ENCODE measurements at regions not wholly inside any gene's neighbourhood (a gene's known extent, or its start where the extent isn't known, plus 50 kb on each side); places are given as distances from the start of the nearest gene placed in this dataset.

GRCh38 chr16:60564588-60564987 lies 1471.7 kb downstream of the CDH8 start:
- Mint-ChIP-seq H3K9me3 (peaks cover 4% of the 10 kb centered on the region), H3K36me3 (ENCODE audit: low read depth) (no peaks in the 10 kb centered on the region)

GRCh38 chr16:60563166-60563565 lies 1473.1 kb downstream of the CDH8 start:
- POLR2A ChIA-PET = no interaction called here
- DNase-seq = no peak
- no peaks in the 10 kb centered on the region for H3K36me3 Mint-ChIP-seq (ENCODE audit: low read depth)
- TF ChIP-seq CTCF (IDR thresholded peaks at IDR 0.05) = no peak
- no peaks in the 10 kb centered on the region for H3K4me1 Mint-ChIP-seq
- intact Hi-C loops (cut with micrococcal nuclease) = no loop called here
- no peaks in the 10 kb centered on the region for H3K27me3 Mint-ChIP-seq
- no peak for ATAC-seq (ENCODE audit: low read depth)
- CTCF ChIA-PET = no interaction called here
- H3K9me3 Mint-ChIP-seq = peaks cover 4% of the 10 kb centered on the region
- no peak overlapping the region for H3K27ac Mint-ChIP-seq
- no peak overlapping the region for H3K4me3 Mint-ChIP-seq

More at GRCh38 chr16:60564588-60564987, 1471.7 kb downstream of the CDH8 start:
- DNase-seq (no peak), ATAC-seq (ENCODE audit: low read depth) (no peak)
- H3K27ac Mint-ChIP-seq = no peak overlapping the region
- intact Hi-C loops (cut with micrococcal nuclease) = no loop called here
- H3K27me3 Mint-ChIP-seq = no peaks in the 10 kb centered on the region
- no peaks in the 10 kb centered on the region for H3K4me1 Mint-ChIP-seq
- no peak for TF ChIP-seq CTCF (IDR thresholded peaks at IDR 0.05)
- H3K4me3 Mint-ChIP-seq = no peak overlapping the region
- ChIA-PET CTCF (no interaction called here), POLR2A (no interaction called here)

DNA sequence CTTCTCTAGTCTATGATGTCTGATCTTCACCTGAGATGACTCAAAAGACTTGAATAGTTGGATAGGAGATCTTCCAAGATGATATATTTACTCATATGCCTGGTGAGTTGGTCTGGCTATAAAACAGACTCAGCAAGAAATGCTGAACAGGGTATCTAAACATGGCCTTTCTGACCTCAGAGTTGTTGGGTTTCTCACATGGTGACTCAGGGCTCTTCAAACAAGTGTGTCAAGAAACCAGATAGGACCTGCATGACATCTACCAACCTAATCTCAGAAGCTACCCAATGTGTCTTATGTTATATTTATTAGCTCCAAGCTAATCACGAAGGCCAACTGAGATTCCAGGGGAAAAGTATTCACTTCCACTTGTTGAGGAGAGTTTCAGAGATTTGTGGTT lies 1477.3 kb downstream of the CDH8 start:
- POLR2A ChIA-PET = no interaction called here
- no peaks in the 10 kb centered on the region for H3K27me3 Mint-ChIP-seq
- DNase-seq (no peak), ATAC-seq (ENCODE audit: low read depth) (no peak)
- H3K27ac Mint-ChIP-seq = no peak overlapping the region
- H3K4me1 Mint-ChIP-seq = no peaks in the 10 kb centered on the region
- H3K4me3 Mint-ChIP-seq = no peak overlapping the region
- intact Hi-C loops (cut with micrococcal nuclease) = no loop called here
- TF ChIP-seq CTCF (IDR thresholded peaks at IDR 0.05) = no peak
- no peaks in the 10 kb centered on the region for H3K36me3 Mint-ChIP-seq (ENCODE audit: low read depth)
- H3K9me3 Mint-ChIP-seq = peaks cover 4% of the 10 kb centered on the region
- CTCF ChIA-PET = no interaction called here

DNA sequence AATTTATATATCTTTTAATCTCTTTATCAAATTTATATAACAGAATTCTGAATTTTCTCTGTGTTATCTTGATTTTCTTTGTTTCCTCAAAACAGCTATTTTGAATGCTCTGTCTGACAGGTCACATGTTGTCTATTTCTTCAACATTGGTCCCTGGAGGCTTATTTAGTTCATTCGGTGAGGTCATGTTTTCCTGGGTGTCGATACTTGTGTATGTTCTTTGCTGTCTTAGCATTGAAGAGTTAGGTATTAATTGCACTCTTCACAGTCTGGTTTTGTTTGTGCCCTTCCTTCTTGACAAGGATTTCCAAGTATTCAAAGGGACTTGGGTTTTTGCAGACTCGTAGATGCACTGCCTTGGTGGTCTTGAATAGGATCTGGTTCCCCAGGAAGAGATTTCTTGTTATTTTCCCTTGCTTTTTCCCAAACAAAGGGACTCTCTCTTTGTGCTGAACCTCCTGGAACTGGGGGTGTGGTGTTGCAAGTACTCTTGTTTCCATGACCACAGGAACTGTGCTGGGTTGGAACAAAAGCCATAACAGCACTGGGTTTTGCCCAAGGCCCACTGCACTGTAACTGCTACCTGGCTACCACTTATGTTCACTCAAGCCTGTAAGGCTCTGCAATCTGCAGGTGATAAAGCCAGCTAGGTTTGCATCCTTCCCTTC lies 1483.0 kb downstream of the CDH8 start:
- H3K4me1 Mint-ChIP-seq = no peaks in the 10 kb centered on the region
- no peak for ATAC-seq (ENCODE audit: low read depth)
- POLR2A ChIA-PET = no interaction called here

DNA sequence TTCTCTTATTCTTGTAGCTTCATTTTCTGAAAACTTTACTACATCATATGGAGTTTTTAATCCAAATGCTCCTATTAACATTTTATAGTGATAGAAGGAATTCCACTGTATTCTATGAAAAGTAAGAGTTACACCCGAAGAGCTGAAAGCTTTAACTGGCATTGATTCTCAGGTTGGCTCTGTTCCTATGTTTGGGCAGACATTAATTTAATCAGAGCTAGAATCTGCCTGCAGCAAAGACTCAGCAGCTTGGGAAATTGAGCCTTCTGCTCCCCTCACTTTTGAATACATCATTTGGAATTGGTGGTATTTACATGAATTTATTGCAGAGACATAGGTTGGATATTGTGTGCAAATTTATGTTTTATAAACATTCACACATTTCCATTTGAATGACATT lies 1494.7 kb downstream of the CDH8 start:
- TF ChIP-seq CTCF (IDR thresholded peaks at IDR 0.05) = no peak
- Mint-ChIP-seq H3K27me3 (no peaks in the 10 kb centered on the region), H3K4me3 (no peak overlapping the region), H3K36me3 (ENCODE audit: low read depth) (no peaks in the 10 kb centered on the region), H3K4me1 (no peaks in the 10 kb centered on the region), H3K9me3 (peaks cover 6% of the 10 kb centered on the region), H3K27ac (no peak overlapping the region)
- ATAC-seq (ENCODE audit: low read depth) (no peak), DNase-seq (no peak)
- CTCF ChIA-PET = no interaction called here
- POLR2A ChIA-PET = no interaction called here
- intact Hi-C loops (cut with micrococcal nuclease) = no loop called here

More for the DNA sequence above, 1483.0 kb downstream of the CDH8 start:
- intact Hi-C loops (cut with micrococcal nuclease) = no loop called here
- Mint-ChIP-seq H3K9me3 (peaks cover 9% of the 10 kb centered on the region), H3K4me3 (no peak overlapping the region), H3K27me3 (no peaks in the 10 kb centered on the region), H3K27ac (no peak overlapping the region), H3K36me3 (ENCODE audit: low read depth) (no peaks in the 10 kb centered on the region)
- CTCF ChIA-PET = no interaction called here
- DNase-seq = no peak
- TF ChIP-seq CTCF (IDR thresholded peaks at IDR 0.05) = no peak
